ENCODE measurements at regions not wholly inside any gene's neighbourhood (a gene's known extent, or its start where the extent isn't known, plus 50 kb on each side); places are given as distances from the start of the nearest gene placed in this dataset.

GRCh38 chr5:68533571-68534084 is 318.1 kb downstream of the PIK3R1 start (continued):
- TF ChIP-seq PRDM10 (IDR thresholded peaks at IDR 0.05; ENCODE audit: partially characterized antibody) (no peak), MAFG (tag; conservative IDR thresholded peaks at IDR 0.05) (no peak), COPS2 (conservative IDR thresholded peaks at IDR 0.05) (no peak), ZNF707 (CRISPR knock-in tag; conservative IDR thresholded peaks at IDR 0.05) (no peak), PRMT5 (CRISPR knock-in tag; IDR thresholded peaks at IDR 0.05) (no peak), ZBTB12 (CRISPR knock-in tag; IDR thresholded peaks at IDR 0.05) (no peak), CXXC5 (CRISPR knock-in tag; IDR thresholded peaks at IDR 0.05) (no peak), ZNF699 (CRISPR knock-in tag; IDR thresholded peaks at IDR 0.05; ENCODE audit: insufficient replicate concordance) (no peak), RUNX1 (IDR thresholded peaks at IDR 0.05; ENCODE audit: low read depth) (no peak), ZNF318 (IDR thresholded peaks at IDR 0.05; ENCODE audit: borderline replicate concordance in 1 of 2, low read depth in 1 of 2) (no peak), GMEB1 (CRISPR knock-in tag; IDR thresholded peaks at IDR 0.05) (no peak), RFX7 (CRISPR knock-in tag; IDR thresholded peaks at IDR 0.05) (no peak), ZBTB17 (CRISPR knock-in tag; IDR thresholded peaks at IDR 0.05) (no peak), ARNT (IDR thresholded peaks at IDR 0.05) (no peak)

Data from K562 (cell line).